ENCODE measurements at regions not wholly inside any gene's neighbourhood (a gene's known extent, or its start where the extent isn't known, plus 50 kb on each side); places are given as distances from the start of the nearest gene placed in this dataset.

DNA sequence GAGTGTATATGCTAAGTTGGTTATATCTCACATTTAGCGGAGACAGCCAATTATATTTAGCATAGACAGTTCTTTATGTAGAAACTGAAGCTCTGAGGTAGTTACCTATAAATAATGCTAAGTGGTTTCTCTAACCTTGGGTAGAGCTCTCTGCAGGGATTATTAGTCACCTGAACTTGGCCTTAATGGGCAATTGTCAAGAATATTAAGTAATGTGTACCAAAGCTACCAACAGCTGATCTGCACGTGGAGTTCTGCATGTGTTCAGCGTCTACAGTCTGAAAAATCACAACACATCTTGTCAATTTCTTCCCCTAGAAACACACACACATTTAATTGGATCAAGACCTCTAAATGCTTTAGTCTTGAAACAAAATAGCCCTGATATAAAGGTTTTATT is 740.6 kb upstream of the FAM241A start:
- H2BK120ac ChIP-seq (ENCODE audit: low read depth, low read length) = no peak overlapping the region
- no TSS peak for BruUV-seq (replicated peaks)
- POLR2A ChIA-PET (ENCODE audit: unreplicated experiment) = no interaction called here
- no peak overlapping the region for H4K5ac ChIP-seq (ENCODE audit: low read depth, low read length)
- no peak overlapping the region for H2BK5ac ChIP-seq (ENCODE audit: low read depth, low read length, poor library complexity, severe bottlenecking)
- intact Hi-C loops (cut with micrococcal nuclease) = no loop called here
- H2BK15ac ChIP-seq (ENCODE audit: low read depth, low read length) = no peak overlapping the region
- H2BK20ac ChIP-seq (ENCODE audit: low read depth, low read length) = no peak overlapping the region
- dilution Hi-C loops (cut with HindIII; ENCODE audit: low sequenced_read_pairs, unreplicated experiment) = no loop called here
- no peak overlapping the region for H4K91ac ChIP-seq (ENCODE audit: insufficient read depth, low read depth, low read length)
- no peak for DNase-seq
- H3K4ac ChIP-seq (ENCODE audit: low read depth, low read length) = no peak overlapping the region
- H3K9me3 ChIP-seq (ENCODE audit: control insufficient read depth, insufficient read depth, low read length) = no peaks in the 10 kb centered on the region
- H3K18ac ChIP-seq (ENCODE audit: low read depth, low read length) = no peak overlapping the region
- no peak overlapping the region for H3K56ac ChIP-seq (ENCODE audit: extremely low read depth, insufficient read depth, low read length)
- no peak overlapping the region for H3K14ac ChIP-seq (replicated peaks; ENCODE audit: low read depth, low read length)
- peaks cover 1% of the 10 kb centered on the region; the same call in 1 of the 2 replicates for H3K4me1 ChIP-seq (ENCODE audit: control insufficient read depth, insufficient read depth, low read length)
- H2AFZ ChIP-seq (replicated peaks; ENCODE audit: low read length, poor library complexity) = no peak overlapping the region
- CTCF ChIA-PET = no interaction called here
- no CpG with 5 or more reads among the region's 3 CpGs for WGBS, 2 experiments (ENCODE audit: extremely low coverage in 2 of 2, insufficient read length in 1 of 2)
- ATAC-seq (ENCODE audit: low read depth) = no peak
- H3K4me3 ChIP-seq (ENCODE audit: insufficient read depth, low read depth, low read length) = no peak overlapping the region
- H2AK9ac ChIP-seq (replicated peaks; ENCODE audit: low read depth, low read length, poor library complexity) = no peak overlapping the region
- TF ChIP-seq, protein P1, sequence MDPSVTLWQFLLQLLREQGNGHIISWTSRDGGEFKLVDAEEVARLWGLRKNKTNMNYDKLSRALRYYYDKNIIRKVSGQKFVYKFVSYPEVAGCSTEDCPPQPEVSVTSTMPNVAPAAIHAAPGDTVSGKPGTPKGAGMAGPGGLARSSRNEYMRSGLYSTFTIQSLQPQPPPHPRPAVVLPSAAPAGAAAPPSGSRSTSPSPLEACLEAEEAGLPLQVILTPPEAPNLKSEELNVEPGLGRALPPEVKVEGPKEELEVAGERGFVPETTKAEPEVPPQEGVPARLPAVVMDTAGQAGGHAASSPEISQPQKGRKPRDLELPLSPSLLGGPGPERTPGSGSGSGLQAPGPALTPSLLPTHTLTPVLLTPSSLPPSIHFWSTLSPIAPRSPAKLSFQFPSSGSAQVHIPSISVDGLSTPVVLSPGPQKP (IDR thresholded peaks at IDR 0.05; ENCODE audit: borderline replicate concordance, low read depth, low read length) = no peak
- TF ChIP-seq CEBPB (IDR thresholded peaks at IDR 0.05; ENCODE audit: low read depth, low read length) = no peak
- no peak for TF ChIP-seq NFE2L2 (IDR thresholded peaks at IDR 0.05; ENCODE audit: low read depth, low read length)
- no peak for TF ChIP-seq BHLHE40 (IDR thresholded peaks at IDR 0.05; ENCODE audit: low read depth, low read length)
- no peak overlapping the region for H3K4me2 ChIP-seq (ENCODE audit: low read depth, low read length)
- no peak overlapping the region for H3K27ac ChIP-seq (ENCODE audit: insufficient read depth, low read length)
- in situ Hi-C loops (cut with MboI; ENCODE audit: low sequenced_read_pairs) = no loop called here
- H3K36me3 ChIP-seq (ENCODE audit: control insufficient read depth, insufficient read depth, low read length) = no peaks in the 10 kb centered on the region
- no peak overlapping the region for H4K8ac ChIP-seq (ENCODE audit: low read depth in 2 of 2, low read length in 2 of 2)
- H2AK5ac ChIP-seq (ENCODE audit: low read depth, low read length) = no peak overlapping the region
- no peaks in the 10 kb centered on the region for H3K79me1 ChIP-seq (ENCODE audit: low read depth in 1 of 2, low read length in 2 of 2)
- H3K9ac ChIP-seq (ENCODE audit: low read depth, low read length) = no peak overlapping the region
- H3K27me3 ChIP-seq (ENCODE audit: control insufficient read depth, insufficient read depth, low read length) = no peaks in the 10 kb centered on the region
- no peak overlapping the region for H3K23ac ChIP-seq (ENCODE audit: low read depth, low read length)
- no peaks in the 10 kb centered on the region for H4K20me1 ChIP-seq (ENCODE audit: insufficient read depth, low read length)
- H3K9me1 ChIP-seq (ENCODE audit: insufficient read depth, low read length) = no peaks in the 10 kb centered on the region

All from IMR-90 (cell line).